HS-27A (cell line): ENCODE measurements at regions not wholly inside any gene's neighbourhood (a gene's known extent, or its start where the extent isn't known, plus 50 kb on each side); places are given as distances from the start of the nearest gene placed in this dataset.

Source experiments
- DNase-seq: peaks from one replicate; pipeline ENCODE4 v3.0.0-alpha.2; 2012; ENCODE audit warnings: low read depth, missing footprints

- DNase-seq, result no peak
Observed at GRCh38 chr2:21253311-21254027, 129.7 kb downstream of the TDRD15 start.

GRCh38 chr2:21254170-21254965 is 130.6 kb downstream of the TDRD15 start:
- DNase-seq, result no peak

GRCh38 chr2:21256006-21256405 is 132.2 kb downstream of the TDRD15 start:
- no peak for DNase-seq

GRCh38 chr2:21257621-21258020 is 133.9 kb downstream of the TDRD15 start:
- DNase-seq, result no peak

GRCh38 chr2:21258082-21258481 is 134.3 kb downstream of the TDRD15 start:
- DNase-seq, result no peak

GRCh38 chr2:21260311-21260710 is 136.5 kb downstream of the TDRD15 start:
- no peak for DNase-seq

- no peak for DNase-seq
Observed at GRCh38 chr2:21261591-21261990, 137.8 kb downstream of the TDRD15 start.

- DNase-seq, result no peak
Observed at GRCh38 chr2:21262426-21262940, 138.7 kb downstream of the TDRD15 start.

GRCh38 chr2:21263622-21264021 is 139.9 kb downstream of the TDRD15 start:
- DNase-seq, result no peak

- no peak for DNase-seq
Observed at GRCh38 chr2:21265752-21266151, 142.0 kb downstream of the TDRD15 start.

GRCh38 chr2:21267232-21267835 is 143.6 kb downstream of the TDRD15 start:
- DNase-seq, result no peak

- no peak for DNase-seq
Observed at GRCh38 chr2:21268197-21268877, 144.6 kb downstream of the TDRD15 start.

- no peak for DNase-seq
Observed at GRCh38 chr2:21268878-21269224, 145.1 kb downstream of the TDRD15 start.

GRCh38 chr2:21269382-21269781 is 145.6 kb downstream of the TDRD15 start:
- no peak for DNase-seq

GRCh38 chr2:21270083-21270491 is 146.3 kb downstream of the TDRD15 start:
- DNase-seq, result no peak

- DNase-seq, result no peak
Observed at GRCh38 chr2:21270708-21271122, 146.9 kb downstream of the TDRD15 start.

GRCh38 chr2:21276163-21276562 is 152.4 kb downstream of the TDRD15 start:
- DNase-seq, result no peak

GRCh38 chr2:21277068-21278056 is 153.6 kb downstream of the TDRD15 start:
- DNase-seq, result no peak

- DNase-seq, result no peak
Observed at GRCh38 chr2:21279525-21279924, 155.8 kb downstream of the TDRD15 start.

GRCh38 chr2:21280793-21281192 is 157.0 kb downstream of the TDRD15 start:
- no peak for DNase-seq

GRCh38 chr2:21281384-21281783 is 157.6 kb downstream of the TDRD15 start:
- DNase-seq, result no peak
